ENCODE measurements at regions not wholly inside any gene's neighbourhood (a gene's known extent, or its start where the extent isn't known, plus 50 kb on each side); places are given as distances from the start of the nearest gene placed in this dataset.

DNA sequence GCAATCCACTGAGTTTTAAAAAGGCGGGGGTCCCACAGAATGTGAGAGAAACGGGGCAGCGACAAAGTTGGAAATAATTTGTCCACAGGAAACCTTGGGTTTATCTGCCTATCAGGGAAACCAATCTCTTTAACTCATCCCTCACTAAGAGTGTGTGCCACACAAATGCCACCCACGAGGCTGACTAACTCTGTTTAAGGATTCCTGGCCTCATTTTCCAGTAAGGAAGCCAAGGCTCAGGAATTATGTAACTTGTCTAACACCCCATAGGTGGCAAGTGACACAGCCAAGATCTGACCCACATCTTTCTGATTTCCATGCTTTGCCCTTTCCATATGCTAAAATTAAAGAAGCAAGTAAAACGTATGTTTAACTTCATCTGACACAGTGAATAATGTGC, 263.2 kb downstream of the CNTN3 start:
- Histone ChIP-seq H3K4me3 (no peak overlapping the region), H3K36me3 (no peaks in the 10 kb centered on the region), H3K9me3 (no peaks in the 10 kb centered on the region), H3K4me1 (no peaks in the 10 kb centered on the region), H3K27me3 (no peaks in the 10 kb centered on the region), H3K27ac (no peak overlapping the region)
- no peak for TF ChIP-seq POLR2A (IDR thresholded peaks at IDR 0.05)
- TF ChIP-seq POLR2AphosphoS5 (IDR thresholded peaks at IDR 0.05) = no peak
- TF ChIP-seq, protein P1, sequence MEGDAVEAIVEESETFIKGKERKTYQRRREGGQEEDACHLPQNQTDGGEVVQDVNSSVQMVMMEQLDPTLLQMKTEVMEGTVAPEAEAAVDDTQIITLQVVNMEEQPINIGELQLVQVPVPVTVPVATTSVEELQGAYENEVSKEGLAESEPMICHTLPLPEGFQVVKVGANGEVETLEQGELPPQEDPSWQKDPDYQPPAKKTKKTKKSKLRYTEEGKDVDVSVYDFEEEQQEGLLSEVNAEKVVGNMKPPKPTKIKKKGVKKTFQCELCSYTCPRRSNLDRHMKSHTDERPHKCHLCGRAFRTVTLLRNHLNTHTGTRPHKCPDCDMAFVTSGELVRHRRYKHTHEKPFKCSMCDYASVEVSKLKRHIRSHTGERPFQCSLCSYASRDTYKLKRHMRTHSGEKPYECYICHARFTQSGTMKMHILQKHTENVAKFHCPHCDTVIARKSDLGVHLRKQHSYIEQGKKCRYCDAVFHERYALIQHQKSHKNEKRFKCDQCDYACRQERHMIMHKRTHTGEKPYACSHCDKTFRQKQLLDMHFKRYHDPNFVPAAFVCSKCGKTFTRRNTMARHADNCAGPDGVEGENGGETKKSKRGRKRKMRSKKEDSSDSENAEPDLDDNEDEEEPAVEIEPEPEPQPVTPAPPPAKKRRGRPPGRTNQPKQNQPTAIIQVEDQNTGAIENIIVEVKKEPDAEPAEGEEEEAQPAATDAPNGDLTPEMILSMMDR (IDR thresholded peaks at IDR 0.05) = no peak
- intact Hi-C loops (cut with DNase I; ENCODE audit: low total_unique reads) = no loop called here
- DNase-seq (ENCODE audit: low spot score in 2 of 2) = no peak

DNA sequence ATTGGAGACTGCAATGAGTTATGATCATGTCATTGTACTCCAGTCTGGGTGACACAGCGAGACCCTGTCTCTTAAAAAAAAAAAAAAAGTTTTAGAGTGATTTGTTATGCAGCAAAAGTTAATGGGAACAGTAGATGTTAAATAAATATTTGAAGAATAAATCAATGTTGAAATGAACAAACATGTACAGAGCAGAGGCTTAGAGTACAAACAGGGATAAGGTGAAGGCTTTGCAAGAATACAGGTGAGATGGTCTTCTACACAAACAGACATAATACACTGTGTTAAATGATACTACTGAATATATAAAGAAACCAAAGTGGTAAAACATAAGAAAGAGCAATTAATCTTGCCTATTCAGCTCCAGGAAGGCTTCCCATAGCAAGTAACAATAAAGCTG, 265.4 kb downstream of the CNTN3 start:
- H3K4me3 ChIP-seq = no peak overlapping the region
- H3K36me3 ChIP-seq = no peaks in the 10 kb centered on the region
- no peaks in the 10 kb centered on the region for H3K9me3 ChIP-seq
- H3K27me3 ChIP-seq = no peaks in the 10 kb centered on the region
- DNase-seq (ENCODE audit: low spot score in 2 of 2) = no peak
- intact Hi-C loops (cut with DNase I; ENCODE audit: low total_unique reads) = no loop called here
- TF ChIP-seq, protein P1 (IDR thresholded peaks at IDR 0.05) = no peak
- TF ChIP-seq POLR2AphosphoS5 (IDR thresholded peaks at IDR 0.05) (no peak), POLR2A (IDR thresholded peaks at IDR 0.05) (no peak)
- no peaks in the 10 kb centered on the region for H3K4me1 ChIP-seq
- no peak overlapping the region for H3K27ac ChIP-seq

DNA sequence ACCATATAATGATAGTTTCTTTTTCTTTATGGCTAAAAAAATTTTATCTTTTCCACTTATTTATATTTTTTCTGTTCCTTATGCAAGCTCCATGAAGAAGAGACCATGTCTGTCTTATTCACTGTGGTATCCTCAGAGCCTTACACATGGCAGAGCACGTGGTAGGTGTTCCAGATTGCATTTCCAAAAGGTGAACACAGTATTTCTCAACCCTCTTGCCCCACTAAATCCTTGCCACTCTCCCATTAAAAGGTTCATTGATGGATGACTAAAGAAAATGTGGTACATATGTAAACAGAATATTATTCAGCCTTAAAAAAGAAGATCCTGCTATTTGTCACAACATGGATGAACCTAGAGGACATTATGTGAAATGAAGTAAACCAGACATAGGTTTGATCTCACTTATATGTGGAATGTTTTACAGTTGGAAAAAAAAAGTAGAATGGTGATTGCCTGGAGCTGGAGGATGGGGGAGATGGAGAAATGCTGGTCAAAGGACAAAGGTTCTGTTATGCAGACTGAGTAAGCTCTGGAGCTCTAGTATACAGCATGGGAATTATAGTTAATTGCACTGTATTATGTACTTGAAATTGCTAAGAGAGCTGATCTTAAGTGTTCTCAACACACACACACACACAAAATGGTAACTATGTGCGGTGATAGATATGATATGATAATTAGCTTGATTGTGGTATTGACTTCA, 266.7 kb downstream of the CNTN3 start:
- intact Hi-C loops (cut with DNase I; ENCODE audit: low total_unique reads) = no loop called here

DNA sequence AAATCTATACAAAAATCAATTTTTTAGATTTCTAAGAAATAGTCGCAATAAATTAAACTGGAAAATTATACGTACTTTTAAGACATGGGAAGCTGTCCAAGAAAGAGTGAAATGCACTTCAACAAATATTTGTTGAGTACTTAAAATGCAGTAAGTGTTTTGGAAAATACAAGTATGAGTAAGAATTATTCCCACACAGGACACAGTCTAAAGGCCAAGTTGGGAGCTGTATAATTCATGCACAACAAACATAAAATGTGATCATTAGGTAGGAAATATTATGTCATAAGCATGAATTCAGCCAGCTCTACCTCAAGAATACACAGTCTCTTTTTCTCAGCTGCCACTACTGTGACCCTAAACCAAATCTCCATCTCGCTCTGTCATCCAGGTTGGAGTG, 267.6 kb downstream of the CNTN3 start:
- no peak overlapping the region for H3K4me3 ChIP-seq
- H3K4me1 ChIP-seq = no peaks in the 10 kb centered on the region
- H3K27ac ChIP-seq = no peak overlapping the region
- TF ChIP-seq POLR2AphosphoS5 (IDR thresholded peaks at IDR 0.05) = no peak
- TF ChIP-seq, protein P1 (IDR thresholded peaks at IDR 0.05) = no peak
- no peak for TF ChIP-seq POLR2A (IDR thresholded peaks at IDR 0.05)
- no peak for DNase-seq (ENCODE audit: low spot score in 2 of 2)
- H3K9me3 ChIP-seq = no peaks in the 10 kb centered on the region
- intact Hi-C loops (cut with DNase I; ENCODE audit: low total_unique reads) = no loop called here
- no peaks in the 10 kb centered on the region for H3K36me3 ChIP-seq
- H3K27me3 ChIP-seq = no peaks in the 10 kb centered on the region

More for the DNA sequence above, 266.7 kb downstream of the CNTN3 start:
- no peak for DNase-seq (ENCODE audit: low spot score in 2 of 2)
- no peaks in the 10 kb centered on the region for H3K36me3 ChIP-seq
- H3K27me3 ChIP-seq = no peaks in the 10 kb centered on the region
- no peaks in the 10 kb centered on the region for H3K4me1 ChIP-seq
- H3K4me3 ChIP-seq = no peak overlapping the region
- no peak for TF ChIP-seq POLR2AphosphoS5 (IDR thresholded peaks at IDR 0.05)
- TF ChIP-seq, protein P1 (IDR thresholded peaks at IDR 0.05) = no peak
- TF ChIP-seq POLR2A (IDR thresholded peaks at IDR 0.05) = no peak
- no peaks in the 10 kb centered on the region for H3K9me3 ChIP-seq
- H3K27ac ChIP-seq = no peak overlapping the region

DNA sequence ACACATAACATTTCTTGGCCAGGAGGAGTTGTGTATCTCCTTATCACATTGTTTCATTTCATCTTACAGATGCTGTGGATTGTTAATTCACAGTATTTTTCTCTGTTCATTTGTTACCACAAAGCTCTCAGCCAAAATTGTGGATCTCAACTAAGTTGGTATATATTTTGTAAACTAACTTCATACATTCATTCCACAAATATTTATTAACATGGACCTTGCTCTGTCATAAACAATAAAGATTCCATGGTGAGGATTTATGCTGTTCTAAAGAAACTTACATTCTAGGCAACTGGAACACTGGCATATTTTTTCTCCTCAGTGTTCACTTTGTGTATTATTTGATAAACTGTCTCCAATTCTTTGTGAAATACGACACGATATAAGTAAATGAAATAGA, 268.8 kb downstream of the CNTN3 start:
- intact Hi-C loops (cut with DNase I; ENCODE audit: low total_unique reads) = no loop called here

More for the DNA sequence above, 268.8 kb downstream of the CNTN3 start:
- Histone ChIP-seq H3K4me1 (no peaks in the 10 kb centered on the region), H3K27ac (no peak overlapping the region), H3K27me3 (no peaks in the 10 kb centered on the region), H3K36me3 (no peaks in the 10 kb centered on the region), H3K4me3 (no peak overlapping the region), H3K9me3 (no peaks in the 10 kb centered on the region)
- DNase-seq (ENCODE audit: low spot score in 2 of 2) = no peak
- TF ChIP-seq POLR2AphosphoS5 (IDR thresholded peaks at IDR 0.05) = no peak
- TF ChIP-seq POLR2A (IDR thresholded peaks at IDR 0.05) = no peak

Measured in breast epithelium (tissue), 4 donors.